HEK293 (cell line): ENCODE measurements at regions not wholly inside any gene's neighbourhood (a gene's known extent, or its start where the extent isn't known, plus 50 kb on each side); places are given as distances from the start of the nearest gene placed in this dataset.

Experiments
- CTCF ChIA-PET: fragments of 350-600 bp; formaldehyde crosslinking; extraction: SDS; loops from one replicate; lab custom pipeline; 2021; ENCODE audit warnings: antibody characterized with exemption; lab: Yijun Ruan, JAX
- POLR2A ChIA-PET: fragments of 300-600 bp; formaldehyde crosslinking; extraction: SDS; loops from one replicate; lab custom pipeline; 2020; ENCODE audit warnings: antibody characterized with exemption, inconsistent platforms; lab: Yijun Ruan, JAX
- H3K27ac ChIP-seq: fragments of 200-500 bp; sonication (Bioruptor generic); 2 replicates; pipeline ENCODE4 v1.5.1; 2014; ENCODE audit warnings: low read depth, low read length, control low read depth, inconsistent platforms; ENCODE audit errors: extremely low read depth
- H3K36me3 ChIP-seq, 2 experiments: fragments of 200-500 bp in 1 of 2; sonication (Bioruptor generic) in 1 of 2; 1 replicate in 1 of 2; 2 replicates in 1 of 2; pipeline ENCODE4 v1.5.1; 2014 to 2017; ENCODE audit warnings: inconsistent platforms in 2 of 2, low read length in 2 of 2; ENCODE audit not compliant: control insufficient read depth in 2 of 2, insufficient read depth in 1 of 2
- H3K4me1 ChIP-seq: fragments of 200-500 bp; sonication (Bioruptor generic); 2 replicates; pipeline ENCODE4 v1.5.1; 2014; ENCODE audit warnings: mild to moderate bottlenecking, low read length, inconsistent platforms; ENCODE audit not compliant: control insufficient read depth, insufficient read depth
- H3K4me3 ChIP-seq: 2 replicates; pipeline ENCODE4 v1.5.1; 2011; ENCODE audit warnings: low read depth, mild to moderate bottlenecking, control low read depth, low read length, moderate library complexity
- H3K9me3 ChIP-seq: fragments of 200-500 bp; sonication (Bioruptor generic); 2 replicates; pipeline ENCODE4 v1.5.1; 2014; ENCODE audit warnings: low read depth, low read length, inconsistent platforms; ENCODE audit not compliant: control insufficient read depth, insufficient read depth
- HOXA7 ChIP-seq: sonication (generic); formaldehyde crosslinking; IDR thresholded peaks from 2 replicates; pipeline ENCODE4 v1.8.1; 2022; ENCODE audit warnings: missing genetic modification reagents, borderline replicate concordance
- KLF10 ChIP-seq: fragments of 450-650 bp; IDR thresholded peaks from 2 replicates; pipeline ENCODE4 v1.5.1; 2018; ENCODE audit warnings: missing biosample characterization, mild to moderate bottlenecking, missing genetic modification characterization
- PRDM2 ChIP-seq: fragments of 450-650 bp; formaldehyde crosslinking; IDR thresholded peaks from 2 replicates; pipeline ENCODE4 v1.5.1; 2016; ENCODE audit warnings: missing biosample characterization, missing genetic modification characterization, borderline replicate concordance
- WT1 ChIP-seq: fragments of 450-650 bp; formaldehyde crosslinking; IDR thresholded peaks from 2 replicates; pipeline ENCODE4 v1.5.1; 2016; ENCODE audit warnings: missing biosample characterization, missing genetic modification characterization
- ZNF362 ChIP-seq: fragments of 450-650 bp; formaldehyde crosslinking; IDR thresholded peaks from 2 replicates; pipeline ENCODE4 v1.5.1; 2016; ENCODE audit warnings: missing biosample characterization, missing genetic modification characterization
- ZNF404 ChIP-seq: fragments of 450-650 bp; formaldehyde crosslinking; IDR thresholded peaks from 2 replicates; pipeline ENCODE4 v1.5.1; 2017; ENCODE audit warnings: missing biosample characterization, missing genetic modification characterization
- ZNF433 ChIP-seq: fragments of 450-650 bp; formaldehyde crosslinking; IDR thresholded peaks from 2 replicates; pipeline ENCODE4 v1.5.1; 2016; ENCODE audit warnings: missing biosample characterization, missing genetic modification characterization, low read depth
- ZNF473 ChIP-seq: fragments of 450-650 bp; formaldehyde crosslinking; IDR thresholded peaks from 2 replicates; pipeline ENCODE4 v1.5.1; 2017; ENCODE audit warnings: missing biosample characterization, missing genetic modification characterization
- ZNF514 ChIP-seq: fragments of 450-650 bp; formaldehyde crosslinking; IDR thresholded peaks from 2 replicates; pipeline ENCODE4 v1.5.1; 2016; ENCODE audit warnings: missing biosample characterization, missing genetic modification characterization
- ZNF548 ChIP-seq: fragments of 450-650 bp; formaldehyde crosslinking; IDR thresholded peaks from 2 replicates; pipeline ENCODE4 v1.5.1; 2016; ENCODE audit warnings: missing biosample characterization, missing genetic modification characterization
- ZNF610 ChIP-seq: fragments of 450-650 bp; formaldehyde crosslinking; IDR thresholded peaks from 2 replicates; pipeline ENCODE4 v1.5.1; 2016; ENCODE audit warnings: missing biosample characterization, missing genetic modification characterization, borderline replicate concordance
- ZSCAN30 ChIP-seq: fragments of 450-650 bp; IDR thresholded peaks from 2 replicates; pipeline ENCODE4 v1.5.1; 2018; ENCODE audit warnings: missing biosample characterization, mild to moderate bottlenecking, missing genetic modification characterization, moderate library complexity
- TF ChIP-seq, protein P1 (sequence below): fragments of 450-650 bp; formaldehyde crosslinking; IDR thresholded peaks from 2 replicates; pipeline ENCODE4 v1.5.1; 2016; ENCODE audit warnings: missing biosample characterization, missing genetic modification characterization
- TF ChIP-seq, protein P2 (sequence below): fragments of 450-650 bp; formaldehyde crosslinking; conservative IDR thresholded peaks from 2 replicates; pipeline ENCODE4 v1.5.1; 2016; ENCODE audit warnings: low read depth, missing biosample characterization, missing genetic modification characterization
- TF ChIP-seq, protein P3 (sequence below): fragments of 450-650 bp; formaldehyde crosslinking; IDR thresholded peaks from 2 replicates; pipeline ENCODE4; 2016; ENCODE audit warnings: missing biosample characterization, missing genetic modification characterization
- TF ChIP-seq, protein P4 (sequence below): fragments of 450-650 bp; formaldehyde crosslinking; IDR thresholded peaks from 2 replicates; pipeline ENCODE4 v1.5.1; 2016; ENCODE audit warnings: missing biosample characterization, missing genetic modification characterization

DNA sequence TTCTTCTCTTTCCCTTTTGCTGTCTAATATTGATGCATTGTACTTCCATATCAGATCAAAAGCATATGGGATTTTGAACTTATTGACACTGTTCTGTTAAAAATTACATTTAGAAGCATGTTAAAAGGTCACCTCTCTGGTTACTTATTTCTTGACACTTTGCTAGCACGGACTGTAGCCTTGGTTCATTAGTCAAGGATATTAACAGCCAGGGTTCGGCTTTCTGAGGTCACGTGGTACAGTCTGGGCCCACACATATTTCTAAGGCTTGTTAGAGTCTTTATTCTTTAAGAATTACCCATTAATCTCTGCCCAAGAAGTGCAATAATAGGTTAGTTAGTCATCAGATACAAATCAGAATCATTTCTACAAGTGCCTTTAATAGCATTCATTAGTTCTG is 1035.8 kb upstream of the FANCL start:
- ChIA-PET POLR2A (no interaction called here), CTCF (interaction anchor here (0.6 to 2.0 kb wide), 3 partner anchors 10 to 491 kb away, joined by 3 to 5 read pairs (median 5); no protein-coding TSS in a partner anchor)

GRCh38 chr2:59276033-59276432 is 1034.9 kb upstream of the FANCL start:
- ChIA-PET POLR2A (interaction anchor here (0.7 kb wide), 1 partner anchor 220 kb away, joined by 3 read pairs; no protein-coding TSS in a partner anchor), CTCF (interaction anchor here (0.6 to 2.0 kb wide), 10 partner anchors 9 to 1353 kb away, joined by 3 to 6 read pairs (median 4); no protein-coding TSS in a partner anchor)
- Histone ChIP-seq H3K9me3 (no peaks in the 10 kb centered on the region), H3K4me1 (no peaks in the 10 kb centered on the region), H3K36me3 (no peaks in the 10 kb centered on the region), H3K27ac (no peak overlapping the region), H3K4me3 (no peak overlapping the region)
- TF ChIP-seq, protein P1, sequence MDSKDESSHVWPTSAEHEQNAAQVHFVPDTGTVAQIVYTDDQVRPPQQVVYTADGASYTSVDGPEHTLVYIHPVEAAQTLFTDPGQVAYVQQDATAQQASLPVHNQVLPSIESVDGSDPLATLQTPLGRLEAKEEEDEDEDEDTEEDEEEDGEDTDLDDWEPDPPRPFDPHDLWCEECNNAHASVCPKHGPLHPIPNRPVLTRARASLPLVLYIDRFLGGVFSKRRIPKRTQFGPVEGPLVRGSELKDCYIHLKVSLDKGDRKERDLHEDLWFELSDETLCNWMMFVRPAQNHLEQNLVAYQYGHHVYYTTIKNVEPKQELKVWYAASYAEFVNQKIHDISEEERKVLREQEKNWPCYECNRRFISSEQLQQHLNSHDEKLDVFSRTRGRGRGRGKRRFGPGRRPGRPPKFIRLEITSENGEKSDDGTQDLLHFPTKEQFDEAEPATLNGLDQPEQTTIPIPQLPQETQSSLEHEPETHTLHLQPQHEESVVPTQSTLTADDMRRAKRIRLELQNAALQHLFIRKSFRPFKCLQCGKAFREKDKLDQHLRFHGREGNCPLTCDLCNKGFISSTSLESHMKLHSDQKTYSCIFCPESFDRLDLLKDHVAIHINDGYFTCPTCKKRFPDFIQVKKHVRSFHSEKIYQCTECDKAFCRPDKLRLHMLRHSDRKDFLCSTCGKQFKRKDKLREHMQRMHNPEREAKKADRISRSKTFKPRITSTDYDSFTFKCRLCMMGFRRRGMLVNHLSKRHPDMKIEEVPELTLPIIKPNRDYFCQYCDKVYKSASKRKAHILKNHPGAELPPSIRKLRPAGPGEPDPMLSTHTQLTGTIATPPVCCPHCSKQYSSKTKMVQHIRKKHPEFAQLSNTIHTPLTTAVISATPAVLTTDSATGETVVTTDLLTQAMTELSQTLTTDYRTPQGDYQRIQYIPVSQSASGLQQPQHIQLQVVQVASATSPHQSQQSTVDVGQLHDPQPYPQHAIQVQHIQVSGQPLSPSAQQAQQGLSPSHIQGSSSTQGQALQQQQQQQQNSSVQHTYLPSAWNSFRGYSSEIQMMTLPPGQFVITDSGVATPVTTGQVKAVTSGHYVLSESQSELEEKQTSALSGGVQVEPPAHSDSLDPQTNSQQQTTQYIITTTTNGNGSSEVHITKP (tag by site-specific recombination), result no peak
- TF ChIP-seq ZNF362 (tag by site-specific recombination), result no peak
- TF ChIP-seq ZSCAN30 (tag by site-specific recombination), result no peak
- TF ChIP-seq, protein P2, sequence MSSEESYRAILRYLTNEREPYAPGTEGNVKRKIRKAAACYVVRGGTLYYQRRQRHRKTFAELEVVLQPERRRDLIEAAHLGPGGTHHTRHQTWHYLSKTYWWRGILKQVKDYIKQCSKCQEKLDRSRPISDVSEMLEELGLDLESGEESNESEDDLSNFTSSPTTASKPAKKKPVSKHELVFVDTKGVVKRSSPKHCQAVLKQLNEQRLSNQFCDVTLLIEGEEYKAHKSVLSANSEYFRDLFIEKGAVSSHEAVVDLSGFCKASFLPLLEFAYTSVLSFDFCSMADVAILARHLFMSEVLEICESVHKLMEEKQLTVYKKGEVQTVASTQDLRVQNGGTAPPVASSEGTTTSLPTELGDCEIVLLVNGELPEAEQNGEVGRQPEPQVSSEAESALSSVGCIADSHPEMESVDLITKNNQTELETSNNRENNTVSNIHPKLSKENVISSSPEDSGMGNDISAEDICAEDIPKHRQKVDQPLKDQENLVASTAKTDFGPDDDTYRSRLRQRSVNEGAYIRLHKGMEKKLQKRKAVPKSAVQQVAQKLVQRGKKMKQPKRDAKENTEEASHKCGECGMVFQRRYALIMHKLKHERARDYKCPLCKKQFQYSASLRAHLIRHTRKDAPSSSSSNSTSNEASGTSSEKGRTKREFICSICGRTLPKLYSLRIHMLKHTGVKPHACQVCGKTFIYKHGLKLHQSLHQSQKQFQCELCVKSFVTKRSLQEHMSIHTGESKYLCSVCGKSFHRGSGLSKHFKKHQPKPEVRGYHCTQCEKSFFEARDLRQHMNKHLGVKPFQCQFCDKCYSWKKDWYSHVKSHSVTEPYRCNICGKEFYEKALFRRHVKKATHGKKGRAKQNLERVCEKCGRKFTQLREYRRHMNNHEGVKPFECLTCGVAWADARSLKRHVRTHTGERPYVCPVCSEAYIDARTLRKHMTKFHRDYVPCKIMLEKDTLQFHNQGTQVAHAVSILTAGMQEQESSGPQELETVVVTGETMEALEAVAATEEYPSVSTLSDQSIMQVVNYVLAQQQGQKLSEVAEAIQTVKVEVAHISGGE, result no peak

More for the DNA sequence above, 1035.8 kb upstream of the FANCL start:
- Histone ChIP-seq H3K4me1 (no peaks in the 10 kb centered on the region), H3K9me3 (no peaks in the 10 kb centered on the region), H3K36me3 (no peaks in the 10 kb centered on the region), H3K27ac (no peak overlapping the region), H3K4me3 (no peak overlapping the region)
- TF ChIP-seq WT1 (tag by site-specific recombination), result no peak
- no peak for TF ChIP-seq KLF10 (tag by site-specific recombination)
- TF ChIP-seq, protein P3, sequence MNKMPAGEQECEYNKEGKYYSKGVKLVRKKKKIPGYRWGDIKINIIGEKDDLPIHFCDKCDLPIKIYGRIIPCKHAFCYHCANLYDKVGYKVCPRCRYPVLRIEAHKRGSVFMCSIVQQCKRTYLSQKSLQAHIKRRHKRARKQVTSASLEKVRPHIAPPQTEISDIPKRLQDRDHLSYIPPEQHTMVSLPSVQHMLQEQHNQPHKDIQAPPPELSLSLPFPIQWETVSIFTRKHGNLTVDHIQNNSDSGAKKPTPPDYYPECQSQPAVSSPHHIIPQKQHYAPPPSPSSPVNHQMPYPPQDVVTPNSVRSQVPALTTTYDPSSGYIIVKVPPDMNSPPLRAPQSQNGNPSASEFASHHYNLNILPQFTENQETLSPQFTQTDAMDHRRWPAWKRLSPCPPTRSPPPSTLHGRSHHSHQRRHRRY (tag by site-specific recombination), result no peak
- no peak for TF ChIP-seq ZNF514 (tag by site-specific recombination)
- no peak for TF ChIP-seq HOXA7
- no peak for TF ChIP-seq ZNF548 (tag by site-specific recombination)
- TF ChIP-seq ZNF404, result no peak
- TF ChIP-seq, protein P4, sequence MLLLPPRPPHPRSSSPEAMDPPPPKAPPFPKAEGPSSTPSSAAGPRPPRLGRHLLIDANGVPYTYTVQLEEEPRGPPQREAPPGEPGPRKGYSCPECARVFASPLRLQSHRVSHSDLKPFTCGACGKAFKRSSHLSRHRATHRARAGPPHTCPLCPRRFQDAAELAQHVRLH (tag by site-specific recombination), result no peak
- no peak for TF ChIP-seq ZNF473 (tag by site-specific recombination)
- TF ChIP-seq ZNF433 (tag by site-specific recombination), result no peak
- TF ChIP-seq PRDM2 (tag by site-specific recombination), result no peak
- no peak for TF ChIP-seq ZNF610
